ENCODE measurements at regions not wholly inside any gene's neighbourhood (a gene's known extent, or its start where the extent isn't known, plus 50 kb on each side); places are given as distances from the start of the nearest gene placed in this dataset.

DNA sequence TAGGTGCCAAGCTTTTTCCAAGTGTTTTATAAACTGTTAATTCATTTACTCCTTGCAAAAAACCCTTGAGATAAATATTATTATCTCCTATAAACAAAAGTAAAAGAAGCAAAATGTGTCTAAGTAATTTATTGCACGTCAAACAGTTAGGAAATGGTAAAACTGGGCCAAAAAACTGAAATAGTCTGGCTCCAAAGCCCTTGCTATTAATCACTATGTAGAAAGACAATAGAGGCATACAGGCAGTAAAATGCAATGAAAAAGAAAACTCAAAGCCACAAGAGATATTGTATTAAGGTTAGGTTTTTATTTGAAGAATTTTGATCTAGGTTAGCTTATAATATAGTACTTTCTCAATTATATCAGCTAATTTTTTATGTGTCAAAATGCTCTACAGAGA, 457.7 kb downstream of the ANXA1 start:
- no peak overlapping the region for H3K27ac Mint-ChIP-seq (ENCODE audit: unreplicated experiment)
- no peaks in the 10 kb centered on the region for H3K9me3 Mint-ChIP-seq
- no peak for TF ChIP-seq CTCF (conservative IDR thresholded peaks at IDR 0.05)
- no peaks in the 10 kb centered on the region for H3K27me3 Mint-ChIP-seq (ENCODE audit: low read depth)
- no peak overlapping the region for H3K4me3 Mint-ChIP-seq
- DNase-seq (ENCODE audit: low read depth, low spot score), result no peak
- no peaks in the 10 kb centered on the region for H3K36me3 Mint-ChIP-seq (ENCODE audit: low read depth)
- no peaks in the 10 kb centered on the region for H3K4me1 Mint-ChIP-seq

GRCh38 chr9:73611032-73611431, 459.4 kb downstream of the ANXA1 start:
- Mint-ChIP-seq H3K4me3 (no peak overlapping the region), H3K9me3 (no peaks in the 10 kb centered on the region), H3K36me3 (ENCODE audit: low read depth) (no peaks in the 10 kb centered on the region), H3K27ac (ENCODE audit: unreplicated experiment) (no peak overlapping the region), H3K27me3 (ENCODE audit: low read depth) (no peaks in the 10 kb centered on the region), H3K4me1 (no peaks in the 10 kb centered on the region)
- no peak for DNase-seq (ENCODE audit: low read depth, low spot score)
- no peak for TF ChIP-seq CTCF (conservative IDR thresholded peaks at IDR 0.05)

- H3K27me3 Mint-ChIP-seq (ENCODE audit: low read depth), result no peaks in the 10 kb centered on the region
- H3K9me3 Mint-ChIP-seq, result no peaks in the 10 kb centered on the region
- H3K36me3 Mint-ChIP-seq (ENCODE audit: low read depth), result no peaks in the 10 kb centered on the region
- no peak for TF ChIP-seq CTCF (conservative IDR thresholded peaks at IDR 0.05)
- H3K4me3 Mint-ChIP-seq, result no peak overlapping the region
- DNase-seq (ENCODE audit: low read depth, low spot score), result no peak
- no peaks in the 10 kb centered on the region for H3K4me1 Mint-ChIP-seq
- H3K27ac Mint-ChIP-seq (ENCODE audit: unreplicated experiment), result no peak overlapping the region
Observed at GRCh38 chr9:73613092-73613701, 461.5 kb downstream of the ANXA1 start.

DNA sequence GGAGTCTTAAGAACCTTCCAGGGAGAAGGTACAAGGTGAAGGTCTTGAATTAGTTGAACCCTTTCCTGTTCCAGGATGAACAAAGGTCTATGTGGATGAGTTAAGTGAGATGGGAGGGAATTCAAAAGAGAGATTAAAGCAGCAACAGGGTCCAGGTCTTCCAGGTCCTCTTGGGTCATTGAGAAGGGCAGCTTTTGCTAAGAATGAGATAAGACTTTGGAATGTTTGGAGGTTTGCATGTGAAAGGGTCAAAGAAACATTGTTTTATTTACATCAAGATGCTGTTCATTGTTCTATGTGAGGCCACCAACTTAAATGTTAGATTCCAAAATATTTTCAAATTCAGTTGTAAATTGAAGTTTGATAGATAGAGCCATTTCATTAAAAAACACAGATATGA, 463.9 kb downstream of the ANXA1 start:
- TF ChIP-seq CTCF (conservative IDR thresholded peaks at IDR 0.05), result no peak
- H3K36me3 Mint-ChIP-seq (ENCODE audit: low read depth), result no peaks in the 10 kb centered on the region
- no peak overlapping the region for H3K27ac Mint-ChIP-seq (ENCODE audit: unreplicated experiment)
- H3K4me3 Mint-ChIP-seq, result no peak overlapping the region
- H3K4me1 Mint-ChIP-seq, result no peaks in the 10 kb centered on the region
- DNase-seq (ENCODE audit: low read depth, low spot score), result no peak
- peaks cover 6% of the 10 kb centered on the region for H3K9me3 Mint-ChIP-seq
- H3K27me3 Mint-ChIP-seq (ENCODE audit: low read depth), result no peaks in the 10 kb centered on the region

GRCh38 chr9:73617586-73617985, 465.9 kb downstream of the ANXA1 start:
- no peaks in the 10 kb centered on the region for H3K4me1 Mint-ChIP-seq
- TF ChIP-seq CTCF (conservative IDR thresholded peaks at IDR 0.05), result no peak

More at GRCh38 chr9:73617586-73617985, 465.9 kb downstream of the ANXA1 start:
- Mint-ChIP-seq H3K4me3 (no peak overlapping the region), H3K27ac (ENCODE audit: unreplicated experiment) (no peak overlapping the region), H3K27me3 (ENCODE audit: low read depth) (no peaks in the 10 kb centered on the region), H3K9me3 (peaks cover 9% of the 10 kb centered on the region), H3K36me3 (ENCODE audit: low read depth) (no peaks in the 10 kb centered on the region)
- no peak for DNase-seq (ENCODE audit: low read depth, low spot score)

All from neural crest cell (in vitro differentiated cells).